A172 (cell line): ENCODE measurements at regions not wholly inside any gene's neighbourhood (a gene's known extent, or its start where the extent isn't known, plus 50 kb on each side); places are given as distances from the start of the nearest gene placed in this dataset.
"Not testable (repeated sequence)": the region's sequence is repeated elsewhere in the genome, so short reads cannot be mapped to it uniquely, and the experiment has no call there.

Source experiments
- DNase-seq: peaks from one replicate; pipeline ENCODE4 v3.0.0-alpha.2; 2015; ENCODE audit warnings: low spot score

DNA sequence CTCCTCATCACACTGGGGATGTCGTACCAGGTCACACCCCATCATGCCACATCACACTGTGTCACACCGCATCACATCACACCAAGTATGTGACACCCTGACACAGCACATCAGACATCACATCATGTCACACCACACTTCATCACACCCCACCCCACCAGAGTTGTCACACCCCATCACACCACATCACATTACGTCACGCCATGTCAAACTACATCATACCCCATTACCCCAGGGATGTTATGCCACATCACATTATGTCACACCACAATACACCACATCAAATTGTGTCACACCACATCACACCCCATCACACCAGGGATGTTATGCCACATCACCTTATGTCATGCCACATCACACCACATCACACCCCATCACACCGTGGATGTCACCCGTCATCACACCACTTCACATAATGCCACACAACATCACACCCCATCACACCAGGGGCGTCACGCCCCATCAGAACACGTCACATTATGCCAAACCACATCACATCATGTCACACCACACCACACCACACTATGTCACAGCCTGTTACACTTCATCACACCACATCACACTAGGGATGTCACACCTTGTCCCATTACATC lies 133.6 kb downstream of the TMEM121 start:
- no peak for DNase-seq

DNA sequence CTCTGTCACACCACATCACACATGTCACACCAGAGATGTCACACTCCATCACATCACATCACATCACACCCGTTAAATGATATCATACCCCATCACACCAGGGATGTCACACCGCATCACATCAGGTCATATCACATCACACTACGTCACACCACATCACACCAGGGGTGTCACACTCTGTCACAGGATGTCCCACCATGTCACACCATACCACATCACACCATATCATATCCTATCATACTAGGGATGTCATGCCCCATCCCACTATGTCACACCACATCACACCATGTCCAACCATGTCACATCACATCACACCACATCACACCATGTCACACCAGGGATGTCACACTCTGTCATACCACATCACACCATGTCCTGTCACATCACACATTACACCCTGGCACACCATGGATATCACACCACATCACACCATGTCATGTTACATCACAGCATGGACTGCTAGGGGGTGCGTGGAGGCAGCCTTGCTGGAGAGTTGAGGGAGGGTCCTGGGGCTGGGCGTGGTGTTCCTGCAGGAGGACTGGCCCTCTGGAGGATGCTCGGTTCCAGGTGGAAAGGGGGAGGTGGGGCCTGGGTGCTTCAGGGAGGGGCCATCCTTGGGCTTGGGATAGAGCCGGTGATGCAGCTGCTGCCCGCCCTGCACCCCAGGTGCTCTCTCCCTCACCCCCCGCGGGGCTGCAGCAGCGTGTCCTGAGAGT lies 134.6 kb downstream of the TMEM121 start:
- DNase-seq: no peak

DNA sequence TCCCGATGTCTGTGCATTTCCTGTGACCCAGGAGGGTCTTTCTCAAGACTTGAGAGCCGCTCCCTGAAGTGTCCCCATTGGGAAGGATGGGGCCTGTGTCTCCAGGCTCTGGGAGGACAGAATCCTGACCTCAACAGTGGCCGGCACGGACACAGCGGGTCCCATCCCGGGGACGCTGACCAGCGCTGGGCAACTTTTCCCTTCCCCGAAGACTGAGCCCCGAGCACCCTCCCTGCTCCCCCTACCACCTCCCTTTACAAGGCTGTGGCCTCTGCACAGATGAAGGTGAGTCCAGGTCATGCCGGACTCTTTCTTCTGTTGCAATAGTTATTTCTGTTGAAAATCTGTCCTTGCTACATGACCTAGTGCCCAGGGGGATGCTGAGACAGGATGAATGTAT lies 135.7 kb downstream of the TMEM121 start:
- DNase-seq: not testable (repeated sequence)

DNA sequence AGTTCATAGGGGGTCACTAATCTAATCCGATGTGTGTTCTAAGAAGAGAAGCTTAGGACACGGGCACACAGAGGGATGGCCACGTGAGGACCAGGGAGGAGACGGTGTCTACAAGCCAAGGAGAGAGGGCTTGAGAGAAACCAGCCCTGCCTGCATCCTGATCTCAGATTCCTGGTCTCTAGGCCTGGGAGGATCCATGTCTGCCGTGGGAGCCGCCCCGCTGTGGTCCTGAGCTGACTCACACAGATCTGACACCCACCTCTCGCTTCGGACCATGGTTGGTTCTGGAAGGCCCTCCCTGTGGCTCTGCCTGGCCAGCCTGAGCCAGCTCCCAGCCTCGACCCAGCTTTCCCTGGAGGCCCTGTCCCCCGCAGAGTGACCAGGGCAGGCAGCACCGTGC lies 136.2 kb downstream of the TMEM121 start:
- not testable (repeated sequence) for DNase-seq

DNA sequence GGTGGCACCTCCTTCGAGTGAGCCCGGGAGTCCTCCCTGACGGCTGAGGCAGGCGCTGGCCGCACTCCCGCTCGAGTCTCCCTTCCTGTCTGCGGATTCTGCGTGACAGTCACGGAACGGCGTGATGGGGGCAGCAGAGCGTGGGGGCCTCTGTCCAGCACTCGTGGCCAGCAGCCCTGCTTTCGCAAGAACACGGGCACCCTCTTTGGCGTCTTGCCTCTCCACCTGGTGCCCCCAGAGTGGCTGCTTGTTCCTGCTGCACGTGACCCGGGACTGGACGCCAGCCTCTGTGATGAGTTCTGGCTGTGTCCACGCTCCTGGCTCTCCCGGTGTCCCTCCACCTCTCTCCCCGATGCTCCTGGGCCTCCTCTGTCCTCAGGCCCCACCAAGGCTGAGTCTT lies 136.9 kb downstream of the TMEM121 start:
- DNase-seq: not testable (repeated sequence)

DNA sequence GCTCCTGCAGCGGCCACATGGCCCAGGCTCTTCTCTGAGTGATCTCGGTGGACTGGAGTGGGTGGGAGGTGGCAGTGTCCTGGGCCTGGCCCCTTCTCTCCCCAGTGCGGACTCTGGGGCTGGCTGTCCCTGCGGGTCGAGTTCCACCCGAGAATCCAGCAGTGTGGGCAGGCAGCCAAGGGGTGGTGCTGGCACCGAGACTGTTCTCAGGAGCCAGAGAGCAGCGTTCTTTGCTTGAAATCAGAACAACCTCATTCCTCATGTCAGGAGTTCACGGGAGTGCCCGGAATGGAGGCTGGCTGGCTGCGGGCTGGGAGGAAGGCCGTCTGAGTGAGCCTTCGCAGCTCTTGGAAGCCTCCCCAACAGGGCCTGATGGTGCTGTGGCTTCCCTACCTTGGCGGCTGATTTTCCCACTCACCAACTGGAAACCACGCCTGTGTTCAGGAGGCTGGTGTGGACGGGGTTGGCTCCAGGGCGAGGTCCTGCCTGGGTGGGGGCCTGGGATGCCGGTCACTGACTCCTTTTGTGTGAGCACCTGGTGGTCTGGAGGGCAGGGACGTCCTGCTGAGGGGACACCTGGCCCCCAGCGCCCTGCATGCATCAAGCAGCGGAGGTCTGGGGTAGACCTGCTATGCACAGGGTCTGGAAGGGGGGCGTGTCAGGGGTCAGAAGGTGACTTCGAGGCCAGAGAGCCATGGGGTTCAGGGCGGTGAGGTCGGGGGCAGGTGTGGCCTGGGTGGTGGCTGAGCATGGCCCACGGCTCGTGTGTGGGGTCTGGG lies 137.6 kb downstream of the TMEM121 start:
- not testable (repeated sequence) for DNase-seq

DNA sequence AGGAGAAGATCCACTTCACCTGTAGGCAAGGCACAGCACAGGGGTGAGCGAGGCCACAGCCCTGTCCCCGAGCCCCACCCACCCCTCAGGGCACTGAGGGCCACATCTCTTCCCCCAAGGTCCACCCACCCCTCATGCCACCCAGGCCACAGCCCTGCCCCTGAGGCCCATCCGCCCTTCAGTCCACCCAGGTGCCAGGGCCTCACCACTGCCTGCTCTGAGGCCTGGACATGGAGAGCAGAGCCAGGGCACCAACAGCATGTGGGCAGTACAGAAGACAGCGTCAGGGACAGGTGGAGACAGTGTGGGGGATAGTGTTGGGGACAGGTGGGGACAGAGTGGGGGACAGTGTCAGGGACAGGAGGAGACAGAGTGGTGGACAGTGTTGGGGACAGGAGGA lies 138.3 kb downstream of the TMEM121 start:
- no peak for DNase-seq

DNA sequence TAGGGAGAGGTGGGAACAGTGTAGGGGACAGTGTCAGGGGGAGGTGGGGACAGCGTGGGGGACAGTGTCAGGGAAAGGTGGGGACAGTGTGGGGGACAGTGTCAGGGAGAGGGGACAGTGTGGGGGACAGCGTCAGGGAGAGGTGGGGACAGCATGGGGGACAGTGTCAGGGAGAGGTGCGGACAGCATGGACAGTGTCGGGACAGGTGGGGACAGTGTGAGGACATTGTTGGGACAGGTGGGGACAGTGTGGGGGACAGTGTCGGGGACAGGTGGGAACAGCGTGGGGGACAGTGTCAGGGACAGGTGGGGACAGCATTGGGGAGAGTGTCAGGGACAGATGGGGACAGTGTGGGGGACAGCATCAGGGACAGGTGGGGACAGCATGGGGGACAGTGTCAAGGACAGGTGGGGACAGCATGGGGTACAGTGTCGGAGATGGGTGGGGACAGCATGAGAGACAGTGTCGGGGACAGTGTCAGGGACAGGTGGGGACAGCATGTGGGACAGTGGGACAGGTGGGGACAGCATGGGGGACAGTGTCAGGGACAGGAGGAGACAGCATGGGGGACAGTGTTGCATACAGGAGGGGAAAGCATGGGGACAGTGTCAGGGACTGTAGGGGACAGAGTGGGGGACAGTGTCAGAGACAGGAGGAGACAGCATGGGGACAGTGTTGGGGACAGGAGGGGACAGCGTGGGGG lies 139.0 kb downstream of the TMEM121 start:
- DNase-seq: no peak

DNA sequence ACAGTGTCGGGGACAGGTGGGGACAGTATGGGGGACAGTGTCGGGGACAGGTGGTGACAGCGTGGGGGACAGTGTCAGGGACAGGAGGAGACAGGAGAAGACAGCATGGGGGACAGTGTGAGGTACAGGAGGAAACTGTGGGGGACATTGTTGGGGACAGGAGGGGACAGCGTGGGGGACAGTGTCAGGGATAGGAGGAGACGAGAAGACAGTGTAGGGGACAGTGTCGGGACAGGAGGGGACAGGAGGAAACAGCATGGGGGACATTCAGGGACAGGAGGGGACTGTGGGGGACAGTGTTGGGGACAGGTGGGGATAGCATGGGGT lies 139.5 kb downstream of the TMEM121 start:
- no peak for DNase-seq

DNA sequence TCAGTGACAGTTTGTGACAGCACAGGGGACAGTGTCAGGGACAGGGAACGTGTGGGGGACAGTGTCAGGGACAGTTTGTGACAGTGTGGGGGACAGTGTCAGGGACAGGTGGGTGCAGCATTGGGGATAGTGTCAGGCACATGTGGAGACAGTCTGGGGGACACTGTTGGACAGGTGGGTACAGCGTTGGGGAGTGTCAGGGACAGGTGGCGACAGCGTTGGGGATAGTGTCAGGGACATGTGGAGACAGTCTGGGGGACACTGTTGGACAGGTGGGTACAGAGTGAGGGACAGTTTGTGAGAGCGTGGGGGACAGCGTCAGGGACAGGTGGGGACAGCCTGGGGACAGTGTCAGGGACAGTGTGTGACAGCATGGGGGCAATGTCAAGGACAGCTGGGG lies 140.0 kb downstream of the TMEM121 start:
- no peak for DNase-seq

DNA sequence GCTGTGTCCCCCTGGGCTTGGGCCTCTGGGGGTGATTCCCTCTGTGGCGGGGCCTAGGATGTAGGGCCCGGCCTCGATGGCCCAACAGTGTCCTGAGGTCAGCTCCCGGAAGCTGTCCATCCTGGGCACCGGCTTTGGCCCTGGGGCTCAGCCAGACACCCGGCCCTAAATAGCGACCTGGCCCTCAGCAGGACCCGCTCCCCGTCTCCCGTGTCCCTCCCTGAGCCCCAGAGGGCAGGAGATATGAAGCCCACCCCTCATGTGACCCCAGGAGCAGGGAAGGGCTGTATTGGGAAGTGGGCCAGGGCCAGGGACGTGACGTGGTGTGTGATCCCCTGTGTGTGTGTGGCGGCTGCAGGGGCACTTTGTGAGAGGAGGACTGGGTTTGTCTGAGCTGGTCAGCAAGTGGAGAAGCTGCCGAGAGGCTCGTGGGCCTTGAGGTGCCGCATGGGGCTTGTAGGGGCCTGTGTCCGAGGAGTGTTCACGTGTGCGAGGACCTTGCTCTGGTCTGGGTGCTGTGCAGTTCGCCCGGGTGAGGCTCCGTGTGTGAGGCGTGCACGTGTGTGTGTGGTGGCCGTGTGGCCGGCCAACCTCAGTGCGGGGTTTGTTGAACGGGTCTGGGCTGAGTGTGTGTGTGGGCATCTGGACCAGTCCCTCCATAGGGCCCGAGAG lies 140.7 kb downstream of the TMEM121 start:
- not testable (repeated sequence) for DNase-seq

DNA sequence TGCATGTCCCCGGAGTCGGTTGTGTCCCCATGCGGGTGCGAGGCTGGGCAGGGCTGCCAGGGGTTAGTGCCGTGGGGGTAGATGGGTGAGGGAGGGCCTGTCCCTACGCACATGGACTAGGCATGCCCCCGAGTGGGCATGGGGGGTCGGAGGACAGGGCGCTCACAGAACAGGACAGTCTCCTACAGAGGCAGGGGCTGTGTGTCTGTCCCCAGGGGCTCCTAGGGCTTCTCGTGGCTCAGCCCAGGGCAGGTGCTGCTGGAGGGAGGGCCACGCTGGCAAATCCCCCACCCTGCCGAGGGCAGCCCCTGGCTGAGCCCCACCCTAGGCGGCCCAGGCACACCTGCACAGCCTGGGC lies 141.3 kb downstream of the TMEM121 start:
- DNase-seq: not testable (repeated sequence)

DNA sequence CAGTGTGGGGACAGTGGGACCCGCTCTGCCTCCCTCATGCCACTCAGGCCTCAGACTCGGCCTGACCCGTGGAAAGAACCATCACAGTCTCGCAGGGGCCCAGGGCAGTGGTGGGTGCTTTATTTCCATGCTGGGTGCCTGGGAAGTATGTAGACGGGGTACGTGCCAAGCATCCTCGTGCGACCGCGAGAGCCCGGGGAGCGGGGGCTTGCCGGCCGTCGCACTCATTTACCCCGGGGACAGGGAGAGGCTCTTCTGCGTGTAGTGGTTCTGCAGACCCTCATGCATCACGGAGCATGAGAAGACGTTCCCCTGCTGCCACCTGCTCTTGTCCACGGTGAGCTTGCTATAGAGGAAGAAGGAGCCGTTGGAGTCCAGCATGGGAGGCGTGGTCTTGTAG lies 141.6 kb downstream of the TMEM121 start:
- not testable (repeated sequence) for DNase-seq

DNA sequence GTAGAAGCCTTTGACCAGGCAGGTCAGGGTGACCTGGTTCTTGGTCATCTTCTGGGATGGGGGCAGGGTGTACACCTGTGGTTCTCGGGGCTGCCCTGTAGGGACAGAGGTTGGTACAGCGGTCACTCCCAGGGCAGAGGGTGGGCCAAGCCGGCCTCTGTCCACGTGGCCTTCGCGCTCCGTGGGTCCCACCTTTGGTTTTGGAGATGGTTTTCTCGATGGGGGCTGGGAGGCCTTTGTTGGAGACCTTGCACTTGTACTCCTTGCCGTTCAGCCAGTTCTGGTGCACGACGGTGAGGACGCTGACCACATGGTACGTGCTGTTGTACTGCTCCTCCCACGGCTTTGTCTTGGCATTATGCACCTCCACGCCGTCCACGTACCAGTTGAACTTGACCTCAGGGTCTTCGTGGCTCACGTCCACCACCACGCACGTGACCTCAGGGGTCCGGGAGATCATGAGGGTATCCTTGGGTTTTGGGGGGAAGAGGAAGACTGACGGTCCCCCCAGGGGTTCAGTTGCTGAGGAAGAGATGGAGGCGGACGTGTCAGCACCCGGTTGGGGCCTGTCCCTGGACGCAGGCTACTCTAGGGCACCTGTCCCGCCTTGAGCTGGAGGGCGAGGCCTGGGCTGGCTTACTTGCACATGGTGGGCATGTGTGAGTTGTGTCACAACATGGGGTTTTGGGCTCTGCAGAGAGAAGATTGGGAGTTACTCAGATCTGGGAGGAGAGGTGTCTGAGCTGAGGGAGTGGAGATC lies 142.3 kb downstream of the TMEM121 start:
- DNase-seq: not testable (repeated sequence)

DNA sequence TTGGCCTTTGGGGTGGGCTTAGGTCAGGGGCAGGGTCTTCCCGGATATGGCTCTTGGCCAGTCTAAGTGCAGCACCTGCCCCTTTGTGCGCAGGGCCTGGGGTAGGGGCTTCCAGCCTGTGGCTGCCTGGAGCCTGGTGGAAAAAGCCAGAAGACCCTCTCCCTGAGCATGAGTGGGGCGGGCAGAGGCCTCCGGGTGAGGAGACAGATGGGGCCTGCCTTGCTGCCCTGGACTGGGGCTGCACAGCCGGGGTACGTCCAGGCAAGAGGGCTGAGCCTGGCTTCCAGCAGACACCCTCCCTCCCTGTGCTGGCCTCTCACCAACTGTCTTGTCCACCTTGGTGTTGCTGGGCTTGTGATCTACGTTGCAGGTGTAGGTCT lies 142.8 kb downstream of the TMEM121 start:
- not testable (repeated sequence) for DNase-seq

DNA sequence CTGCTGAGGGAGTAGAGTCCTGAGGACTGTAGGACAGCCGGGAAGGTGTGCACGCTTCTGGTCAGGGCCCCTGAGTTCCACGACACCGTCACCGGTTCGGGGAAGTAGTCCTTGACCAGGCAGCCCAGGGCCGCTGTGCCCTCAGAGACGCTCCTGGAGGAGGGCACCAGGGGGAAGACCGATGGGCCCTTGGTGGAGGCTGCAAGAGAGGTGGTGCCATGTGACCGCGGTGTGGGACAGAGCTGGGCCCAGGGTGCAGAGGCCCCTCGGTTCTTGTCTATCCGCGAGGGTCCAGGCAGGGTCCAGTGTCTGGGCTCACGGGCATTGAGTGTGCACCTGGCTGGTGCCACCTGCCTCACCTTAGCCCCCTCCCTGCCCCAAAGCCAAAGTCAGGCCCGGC lies 143.3 kb downstream of the TMEM121 start:
- DNase-seq: not testable (repeated sequence)

DNA sequence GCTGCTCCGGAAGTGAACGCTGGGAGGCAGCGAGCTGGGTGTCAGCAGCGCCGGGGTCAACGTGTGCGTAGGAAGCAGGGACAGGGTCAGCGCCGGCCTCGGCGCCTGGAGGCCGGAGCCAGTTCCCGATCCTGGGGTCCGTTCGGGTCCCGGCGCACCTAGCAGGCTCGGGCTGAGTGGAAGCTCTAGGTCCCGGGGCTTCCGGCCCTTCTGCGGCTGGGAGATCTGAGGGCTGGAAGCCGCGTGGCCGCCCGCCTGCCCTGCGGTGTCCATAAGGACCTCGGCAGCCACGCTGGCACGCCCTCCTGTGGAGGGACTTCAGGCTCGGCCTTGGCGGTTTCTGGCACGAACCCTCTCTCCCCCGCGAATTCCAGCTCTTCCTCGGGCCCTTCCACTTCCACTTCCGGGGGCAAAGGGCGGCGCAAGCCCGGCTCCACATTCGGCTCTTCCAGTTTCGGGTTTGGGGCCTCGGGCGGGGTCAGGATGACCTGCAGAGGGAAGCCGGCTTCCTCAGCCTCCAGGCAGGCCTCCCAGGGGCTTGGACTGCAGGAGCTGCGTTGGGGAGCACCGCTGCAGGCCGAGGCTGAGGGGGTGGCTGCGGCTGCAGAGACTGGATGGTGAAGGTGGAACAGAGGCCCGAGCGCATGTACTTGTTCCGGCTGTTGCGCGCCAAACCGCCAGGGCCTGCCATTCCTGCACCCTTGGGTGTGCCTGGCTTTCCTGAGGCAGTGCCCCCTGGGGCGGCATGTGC lies 146.2 kb downstream of the TMEM121 start:
- DNase-seq: not testable (repeated sequence)

DNA sequence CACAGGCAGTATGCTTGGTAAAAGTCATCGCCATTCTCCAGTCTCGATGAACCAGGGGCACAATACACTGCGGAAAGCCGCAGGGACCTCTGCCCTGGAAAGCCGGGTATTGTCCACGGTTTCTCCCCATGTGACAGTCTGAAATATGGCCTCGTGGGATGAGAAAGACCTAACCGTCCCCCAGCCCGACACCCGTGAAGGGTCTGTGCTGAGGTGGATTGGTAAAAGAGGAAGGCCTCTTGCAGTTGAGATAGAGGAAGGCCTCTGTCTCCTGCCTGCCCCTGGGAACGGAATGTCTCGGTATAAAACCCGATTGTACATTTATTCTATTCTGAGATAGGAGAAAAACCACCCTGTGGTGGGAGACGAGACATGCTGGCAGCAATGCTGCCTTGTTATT lies 149.1 kb downstream of the TMEM121 start:
- not testable (repeated sequence) for DNase-seq

DNA sequence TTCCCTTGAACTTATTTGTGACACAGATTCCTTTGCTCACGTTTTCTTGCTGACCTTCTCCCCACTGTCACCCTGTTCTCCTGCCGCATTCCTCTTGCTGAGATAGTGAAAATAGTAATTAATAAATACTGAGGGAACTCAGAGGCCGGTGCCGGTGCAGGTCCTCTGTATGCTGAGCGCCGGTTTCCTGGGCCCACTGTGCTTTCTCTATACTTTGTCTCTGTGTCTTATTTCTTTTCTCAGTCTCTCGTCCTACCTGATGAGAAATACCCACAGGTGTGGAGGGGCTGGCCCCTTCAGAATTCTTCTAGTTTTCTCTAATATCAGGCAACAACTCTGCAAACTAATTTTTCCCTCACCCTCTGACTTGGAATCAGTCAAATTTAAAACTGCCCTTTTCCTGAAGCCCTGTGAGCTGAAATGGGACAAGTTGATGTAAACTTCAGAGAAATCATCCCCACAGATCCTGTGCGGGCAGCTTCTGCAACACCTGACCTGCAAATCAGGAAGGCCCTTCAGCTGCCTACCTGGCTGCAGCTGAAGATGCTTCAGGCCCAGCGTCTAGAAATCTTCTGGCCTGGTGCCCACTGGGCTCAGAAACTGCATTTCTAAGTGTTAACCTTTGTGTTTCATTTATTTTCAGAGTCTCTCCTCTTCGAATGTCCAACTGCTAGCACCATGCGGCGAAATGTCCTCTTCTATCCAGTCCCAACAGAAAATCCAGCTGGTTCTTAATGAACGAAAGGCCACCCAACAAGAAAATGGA lies 149.7 kb downstream of the TMEM121 start:
- not testable (repeated sequence) for DNase-seq

DNA sequence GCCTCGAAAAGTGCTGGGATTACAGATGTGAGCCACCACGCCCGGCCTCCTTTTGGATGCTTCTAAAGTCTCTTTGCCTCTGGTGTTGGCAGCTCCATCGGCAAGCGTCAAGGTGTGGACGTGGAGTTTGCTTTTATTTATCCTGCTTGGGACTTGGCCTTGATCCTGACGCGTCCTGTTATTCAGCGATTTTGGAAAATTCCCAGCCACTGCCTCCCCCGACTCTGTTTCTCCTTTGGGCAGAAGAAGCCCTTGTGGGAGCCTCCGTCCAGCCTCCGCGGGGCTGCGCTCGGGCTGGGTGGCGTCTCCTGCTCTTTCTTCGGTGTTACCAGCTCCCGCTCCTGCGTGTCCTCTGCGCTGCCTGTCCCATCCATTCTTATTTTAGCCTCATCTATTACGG lies 151.7 kb downstream of the TMEM121 start:
- DNase-seq: not testable (repeated sequence)
